ENCODE measurements at regions not wholly inside any gene's neighbourhood (a gene's known extent, or its start where the extent isn't known, plus 50 kb on each side); places are given as distances from the start of the nearest gene placed in this dataset.
"Not testable (repeated sequence)": the region's sequence is repeated elsewhere in the genome, so short reads cannot be mapped to it uniquely, and the experiment has no call there.

DNA sequence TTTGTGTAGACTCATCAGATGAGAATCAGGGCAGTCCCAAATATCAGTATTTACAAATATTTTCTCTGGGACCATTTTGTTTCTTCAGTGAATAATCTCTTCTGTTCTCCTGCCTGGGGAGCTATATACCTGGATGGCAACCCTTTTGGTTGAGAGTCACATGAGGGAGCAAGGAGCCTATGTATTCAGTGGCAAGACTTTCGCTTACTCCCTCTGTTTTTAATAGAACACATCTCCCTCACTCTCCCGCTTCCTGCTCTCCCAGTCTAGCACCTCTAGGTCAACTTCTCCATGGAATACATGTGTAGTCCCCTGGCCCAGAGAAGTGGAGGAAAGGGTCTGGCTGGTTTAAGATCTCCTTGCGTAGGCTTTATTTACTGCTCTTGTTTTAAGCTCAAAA, 600.3 kb downstream of the CCDC85A start:
- ATAC-seq = no peak
- no peak for DNase-seq (ENCODE audit: low spot score)

DNA sequence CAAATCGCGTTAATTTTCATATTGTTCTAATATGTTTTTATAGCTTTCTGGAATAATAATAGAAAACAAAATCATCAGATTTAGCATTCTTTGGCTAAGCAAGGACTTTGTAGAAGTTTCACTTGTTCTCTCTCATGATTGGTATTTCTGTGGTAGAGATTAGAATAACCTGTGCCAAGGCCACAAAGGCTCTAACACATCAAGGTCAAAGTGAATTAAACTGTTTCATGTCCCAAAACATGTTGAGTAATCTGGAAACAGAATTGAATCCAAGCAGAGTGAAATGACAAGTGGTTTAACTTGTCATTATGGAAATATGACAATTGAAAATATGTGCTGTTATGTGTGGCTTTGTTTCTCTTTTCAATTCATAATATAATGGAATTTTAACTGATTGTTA, 617.4 kb downstream of the CCDC85A start:
- DNase-seq (ENCODE audit: low spot score) = no peak
- peak; percentile 81 for ATAC-seq

DNA sequence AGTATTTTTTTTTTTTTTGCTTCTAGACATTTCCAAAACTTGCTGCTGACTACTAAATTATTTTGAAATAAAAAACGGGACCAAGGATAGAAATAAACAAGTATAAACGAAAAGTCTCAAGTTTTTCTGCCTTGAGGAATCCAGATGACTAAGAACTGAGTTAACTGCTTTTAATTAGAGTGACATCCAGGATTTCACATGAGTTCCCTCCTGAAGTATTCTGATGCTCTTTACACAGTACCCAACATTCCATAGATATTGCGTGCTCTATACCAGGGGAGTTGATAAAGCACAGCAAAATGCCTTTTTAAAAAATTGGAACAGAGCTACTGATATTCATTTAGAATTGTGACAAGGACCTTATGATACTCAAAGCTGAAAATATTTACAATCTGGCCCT, 618.0 kb downstream of the CCDC85A start:
- DNase-seq (ENCODE audit: low spot score) = no peak
- ATAC-seq = no peak

GRCh38 chr2:56803596-56803995, 619.8 kb downstream of the CCDC85A start:
- no peak for ATAC-seq
- DNase-seq (ENCODE audit: low spot score) = no peak

DNA sequence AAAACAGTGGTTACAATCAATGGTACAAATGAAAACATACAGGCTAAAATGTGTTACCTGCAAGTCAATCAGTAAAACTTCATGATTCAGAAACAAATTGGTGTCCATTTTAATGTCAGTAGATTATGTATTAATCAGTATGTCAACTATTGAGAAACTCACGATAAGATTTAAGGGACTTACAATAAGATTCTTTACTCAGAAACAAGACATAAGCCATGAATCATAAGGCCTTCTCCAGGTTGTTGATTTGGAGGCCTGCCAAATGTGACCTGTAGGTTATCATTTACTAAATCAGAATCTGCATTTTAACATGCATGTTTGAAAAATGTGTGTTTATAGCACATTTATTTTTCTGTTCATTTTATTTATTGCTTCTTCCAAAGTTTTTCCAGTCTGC, 623.1 kb downstream of the CCDC85A start:
- no peak for ATAC-seq
- DNase-seq (ENCODE audit: low spot score) = no peak

GRCh38 chr2:56807861-56808260, 624.1 kb downstream of the CCDC85A start:
- no peak for ATAC-seq
- DNase-seq (ENCODE audit: low spot score) = no peak

- DNase-seq (ENCODE audit: low spot score) = no peak
- ATAC-seq = no peak
Observed at GRCh38 chr2:56811401-56811800, 627.6 kb downstream of the CCDC85A start.

DNA sequence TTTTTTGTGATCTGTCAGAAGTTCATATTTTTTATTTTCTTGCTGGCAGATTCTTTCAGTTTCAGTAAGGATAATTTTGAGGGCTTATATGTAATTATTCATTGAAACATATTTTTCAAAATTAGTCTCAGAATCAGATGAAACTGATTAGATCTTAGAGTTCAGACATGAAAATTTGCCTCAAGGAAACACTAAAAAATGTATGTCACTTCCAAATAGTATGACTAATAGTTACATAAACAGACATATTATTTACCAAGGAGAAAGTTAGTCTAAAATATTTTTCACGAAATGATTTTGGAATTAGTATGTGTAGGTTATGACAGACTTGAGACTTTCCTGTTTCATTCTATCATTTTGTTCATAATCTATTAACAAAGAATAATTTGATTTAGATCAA, 628.6 kb downstream of the CCDC85A start:
- no peak for ATAC-seq
- DNase-seq (ENCODE audit: low spot score) = no peak

DNA sequence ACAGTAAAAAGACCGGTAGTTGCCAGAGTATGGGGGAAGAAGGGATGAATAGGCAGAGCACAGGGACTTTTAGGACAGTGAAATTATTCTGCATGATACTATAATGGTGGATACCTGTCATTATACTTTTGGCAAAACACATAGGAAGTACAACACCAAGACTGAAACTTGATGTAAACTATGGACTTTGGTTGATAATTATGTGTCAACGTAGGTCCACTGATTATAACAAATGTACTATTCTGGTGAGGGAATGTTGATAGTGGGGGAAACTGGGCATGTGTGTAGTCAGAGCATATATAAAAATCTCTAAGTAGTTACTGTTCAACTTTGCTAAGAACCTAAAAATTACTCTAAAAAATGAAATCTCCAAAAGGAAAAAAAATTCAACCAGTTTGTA, 629.7 kb downstream of the CCDC85A start:
- peak; percentile 60 for ATAC-seq
- DNase-seq (ENCODE audit: low spot score) = no peak

- ATAC-seq = no peak
- DNase-seq (ENCODE audit: low spot score) = no peak
Observed at GRCh38 chr2:56816666-56817065, 632.9 kb downstream of the CCDC85A start.

DNA sequence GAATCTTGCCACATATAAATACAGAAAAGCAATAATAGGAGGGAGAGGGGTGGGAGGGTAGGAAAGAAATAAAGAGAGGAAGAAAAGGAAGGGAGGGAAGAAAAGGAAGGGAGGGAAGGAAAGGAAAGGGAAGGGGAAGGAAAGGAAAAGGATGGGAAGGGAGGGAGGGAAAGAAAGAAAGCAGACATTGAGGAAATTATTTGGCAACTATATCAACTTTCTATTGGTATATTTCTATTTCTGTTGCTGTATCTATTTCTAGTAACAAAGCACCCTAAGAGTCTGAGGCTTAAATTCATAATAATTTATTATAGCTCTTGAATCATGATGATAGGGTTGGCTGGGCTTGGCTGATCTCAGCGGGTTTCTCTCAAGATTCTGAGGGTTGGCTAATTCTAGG, 648.0 kb downstream of the CCDC85A start:
- ATAC-seq (no peak), DNase-seq (ENCODE audit: low spot score) (no peak)

GRCh38 chr2:56834686-56835085, 650.9 kb downstream of the CCDC85A start:
- DNase-seq (ENCODE audit: low spot score) (no peak), ATAC-seq (no peak)

DNA sequence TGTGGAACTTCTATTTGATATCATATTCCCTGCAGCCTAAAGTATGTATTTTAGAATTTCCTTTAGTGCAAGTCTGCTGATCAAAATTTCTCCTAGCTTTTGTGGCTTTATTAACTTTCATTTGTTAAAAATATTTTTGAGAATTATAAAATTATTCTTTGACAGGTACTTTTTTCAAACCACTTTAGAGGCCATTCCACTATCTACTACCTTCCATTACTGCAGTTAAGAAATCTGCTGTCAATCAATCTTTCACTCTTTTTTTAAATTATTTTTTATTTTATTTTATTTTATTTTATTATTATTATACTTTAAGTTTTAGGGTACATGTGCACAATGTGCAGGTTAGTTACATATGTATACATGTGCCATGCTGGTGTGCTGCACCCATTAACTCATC, 656.2 kb downstream of the CCDC85A start:
- not testable (repeated sequence) for DNase-seq (ENCODE audit: low spot score); ATAC-seq

DNA sequence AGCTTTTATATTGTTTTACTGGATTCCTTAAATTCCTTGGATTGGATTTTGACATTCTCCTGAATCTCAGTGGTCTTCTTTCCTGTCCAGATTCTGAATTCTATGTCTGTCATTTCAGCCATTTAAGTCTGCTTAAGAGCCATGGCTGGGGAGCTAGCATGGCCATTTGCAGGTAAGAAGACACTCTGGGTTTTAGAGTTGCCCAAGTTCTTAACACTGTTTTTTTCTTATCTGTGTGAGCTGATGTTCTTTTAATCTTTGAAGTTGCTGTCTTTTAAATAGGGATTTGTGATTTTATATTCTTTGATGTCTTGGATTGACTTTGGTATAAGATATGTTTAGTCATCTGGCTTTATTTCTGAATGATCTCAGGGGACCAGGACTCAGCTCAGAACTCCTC, 677.2 kb downstream of the CCDC85A start:
- ATAC-seq = no peak
- no peak for DNase-seq (ENCODE audit: low spot score)

GRCh38 chr2:56871644-56872043, 687.9 kb downstream of the CCDC85A start:
- ATAC-seq = no peak
- DNase-seq (ENCODE audit: low spot score) = no peak

DNA sequence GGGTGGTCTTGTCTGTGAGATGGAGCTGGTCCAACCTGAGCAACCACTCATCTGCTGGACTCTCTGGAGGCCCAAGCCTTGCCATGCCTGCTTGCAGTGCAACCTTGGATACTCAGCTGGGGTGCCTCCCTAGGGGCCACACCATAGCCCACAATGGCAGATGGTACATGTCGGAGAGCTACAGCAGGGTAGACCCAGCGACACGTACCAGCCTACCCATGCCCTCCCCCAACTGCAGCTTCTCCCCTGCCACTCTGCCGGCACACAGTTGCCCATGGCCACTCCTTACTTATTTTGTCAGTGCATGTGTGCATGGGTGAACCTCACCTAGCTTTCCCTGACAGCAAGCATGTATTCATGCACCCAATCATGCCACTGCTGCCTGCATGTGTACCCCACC, 690.9 kb downstream of the CCDC85A start:
- DNase-seq (ENCODE audit: low spot score) = no peak
- ATAC-seq = no peak

- DNase-seq (ENCODE audit: low spot score) (no peak), ATAC-seq (no peak)
Observed at GRCh38 chr2:56889738-56890137, 705.9 kb downstream of the CCDC85A start.

DNA sequence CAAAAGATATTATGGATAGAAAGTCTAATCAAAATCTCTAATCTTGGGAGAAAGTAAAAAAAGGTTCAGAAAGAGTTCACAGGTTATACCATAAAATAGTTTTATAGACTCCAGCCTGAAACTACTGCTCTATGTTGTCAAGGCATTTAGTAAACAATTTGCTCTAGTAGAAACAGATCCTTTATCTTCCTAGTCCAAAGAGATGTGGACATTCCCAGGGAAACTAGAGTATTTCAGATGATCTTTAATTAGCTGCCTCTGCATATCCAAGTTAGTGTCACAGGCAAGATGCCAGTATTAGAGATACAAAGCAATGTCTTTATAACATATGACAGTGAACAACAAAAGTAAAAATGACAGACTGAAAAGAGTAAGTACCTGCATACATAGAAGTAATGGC, 708.6 kb downstream of the CCDC85A start:
- ATAC-seq (no peak), DNase-seq (ENCODE audit: low spot score) (no peak)

GRCh38 chr2:56898986-56899385, 715.2 kb downstream of the CCDC85A start:
- no peak for DNase-seq (ENCODE audit: low spot score)
- ATAC-seq = no peak

DNA sequence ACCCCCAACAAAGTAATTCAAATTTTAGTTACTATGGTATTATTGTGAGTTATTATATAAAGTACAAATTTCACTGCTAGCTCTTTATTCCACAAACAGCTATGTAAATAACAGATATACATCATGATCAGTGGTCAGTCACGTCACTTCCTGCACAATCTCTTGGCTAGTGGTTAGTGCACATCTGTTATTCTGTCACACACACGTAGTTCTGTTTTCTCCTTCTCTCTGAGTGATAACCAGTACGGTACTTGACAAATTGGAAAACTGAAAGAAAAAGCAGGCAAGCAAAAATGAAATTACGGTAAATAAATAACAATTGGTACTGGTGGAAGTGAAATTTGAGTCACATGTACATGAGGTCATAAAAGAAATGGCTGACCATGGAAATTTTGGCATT, 728.7 kb downstream of the CCDC85A start:
- DNase-seq (ENCODE audit: low spot score) = no peak
- ATAC-seq = no peak

GRCh38 chr2:56918790-56919189, 735.0 kb downstream of the CCDC85A start:
- DNase-seq (ENCODE audit: low spot score) = no peak

GRCh38 chr2:56933976-56934375, 750.2 kb downstream of the CCDC85A start:
- DNase-seq (ENCODE audit: low spot score) (no peak), ATAC-seq (no peak)

More at GRCh38 chr2:56918790-56919189, 735.0 kb downstream of the CCDC85A start:
- no peak for ATAC-seq

GRCh38 chr2:56934866-56935265, 751.1 kb downstream of the CCDC85A start:
- no peak for DNase-seq (ENCODE audit: low spot score)
- ATAC-seq = no peak

DNA sequence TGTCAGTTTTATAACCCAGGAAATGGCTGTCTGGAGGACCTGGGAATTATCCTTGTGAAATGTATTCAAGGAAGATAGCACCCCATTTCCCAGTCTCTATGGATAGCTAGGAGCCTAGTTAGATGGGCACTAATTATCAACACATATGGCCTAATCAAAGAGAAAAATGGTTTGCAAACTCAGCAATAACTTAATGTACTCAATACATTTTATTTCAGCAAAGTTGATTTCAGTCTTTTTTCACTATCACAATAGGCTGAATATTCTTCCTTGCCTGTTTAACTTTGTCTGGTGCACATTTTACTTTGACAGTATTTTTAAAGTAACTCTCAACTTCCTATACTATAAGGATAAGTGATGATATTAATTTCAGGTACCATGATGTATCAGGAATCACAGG, 756.3 kb downstream of the CCDC85A start:
- ATAC-seq (no peak), DNase-seq (ENCODE audit: low spot score) (no peak)
